HUES48 (cell line): ENCODE measurements at regions not wholly inside any gene's neighbourhood (a gene's known extent, or its start where the extent isn't known, plus 50 kb on each side); places are given as distances from the start of the nearest gene placed in this dataset.

Source experiments
- H3K27ac ChIP-seq: one replicate; pipeline ENCODE4 v1.7.0; 2013; ENCODE audit warnings: low read depth, low read length, inconsistent platforms
- H3K27me3 ChIP-seq: 2 replicates; pipeline ENCODE4 v1.6.1; 2013; ENCODE audit warnings: mild to moderate bottlenecking, low read length; ENCODE audit not compliant: control insufficient read depth, insufficient read depth
- H3K36me3 ChIP-seq: 2 replicates; pipeline ENCODE4 v1.6.1; 2013; ENCODE audit warnings: low read length; ENCODE audit not compliant: control insufficient read depth, insufficient read depth
- H3K4me1 ChIP-seq: 2 replicates; pipeline ENCODE4 v1.6.1; 2013; ENCODE audit warnings: mild to moderate bottlenecking, low read length; ENCODE audit not compliant: control insufficient read depth, insufficient read depth
- H3K4me3 ChIP-seq: 2 replicates; pipeline ENCODE4 v1.5.1; 2013; ENCODE audit warnings: mild to moderate bottlenecking, low read depth, low read length
- H3K9ac ChIP-seq: 2 replicates; pipeline ENCODE4 v1.6.1; 2013; ENCODE audit warnings: mild to moderate bottlenecking, low read depth, low read length, moderate library complexity
- H3K9me3 ChIP-seq: 2 replicates; pipeline ENCODE4 v1.6.1; 2013; ENCODE audit warnings: low read length; ENCODE audit not compliant: control insufficient read depth, insufficient read depth

GRCh38 chr12:118850244-118850825, 131.0 kb upstream of the SRRM4 start:
- H3K27me3 ChIP-seq: no peaks in the 10 kb centered on the region
- no peak overlapping the region for H3K9ac ChIP-seq
- H3K9me3 ChIP-seq: no peaks in the 10 kb centered on the region
- no peak overlapping the region for H3K27ac ChIP-seq
- H3K4me3 ChIP-seq: no peak overlapping the region
- peaks cover 4% of the 10 kb centered on the region; the same call in 1 of the 2 replicates for H3K4me1 ChIP-seq
- H3K36me3 ChIP-seq: no peaks in the 10 kb centered on the region

GRCh38 chr12:118851891-118852290, 129.4 kb upstream of the SRRM4 start:
- peaks cover 4% of the 10 kb centered on the region; the same call in 1 of the 2 replicates for H3K4me1 ChIP-seq
- H3K27me3 ChIP-seq: no peaks in the 10 kb centered on the region
- no peak overlapping the region for H3K4me3 ChIP-seq
- H3K27ac ChIP-seq: no peak overlapping the region
- no peak overlapping the region for H3K9ac ChIP-seq
- H3K9me3 ChIP-seq: no peaks in the 10 kb centered on the region
- H3K36me3 ChIP-seq: no peaks in the 10 kb centered on the region

GRCh38 chr12:118853634-118854033, 127.7 kb upstream of the SRRM4 start:
- no peak overlapping the region for H3K27ac ChIP-seq
- H3K4me1 ChIP-seq: peaks cover 4% of the 10 kb centered on the region; the same call in 1 of the 2 replicates
- H3K27me3 ChIP-seq: no peaks in the 10 kb centered on the region
- H3K4me3 ChIP-seq: no peak overlapping the region
- H3K36me3 ChIP-seq: no peaks in the 10 kb centered on the region
- H3K9me3 ChIP-seq: no peaks in the 10 kb centered on the region
- no peak overlapping the region for H3K9ac ChIP-seq

DNA sequence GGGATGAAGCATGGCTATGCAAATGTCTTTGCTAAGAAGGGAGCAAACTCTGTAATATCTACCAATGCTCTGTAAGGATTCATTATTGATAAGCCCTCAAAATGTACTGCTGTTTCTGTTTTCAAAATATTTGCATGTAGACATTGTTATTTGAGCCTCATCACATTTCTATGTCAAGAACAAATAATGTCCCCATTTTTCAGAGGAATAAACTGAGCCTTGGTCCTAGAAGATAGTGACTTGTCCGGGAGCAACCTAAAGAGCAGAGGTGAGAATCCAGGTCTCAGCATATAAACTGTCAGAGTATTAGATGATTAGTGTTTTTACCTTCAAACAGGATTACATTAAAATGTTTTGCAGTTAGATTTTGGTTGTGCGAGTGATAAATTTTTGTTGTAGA, 125.5 kb upstream of the SRRM4 start:
- Histone ChIP-seq H3K36me3 (no peaks in the 10 kb centered on the region), H3K9me3 (no peaks in the 10 kb centered on the region), H3K4me1 (peaks cover 4% of the 10 kb centered on the region; the same call in 1 of the 2 replicates), H3K27me3 (peaks cover 4% of the 10 kb centered on the region; the same call in 1 of the 2 replicates), H3K4me3 (no peak overlapping the region), H3K27ac (no peak overlapping the region), H3K9ac (no peak overlapping the region)

GRCh38 chr12:118866346-118866745, 115.0 kb upstream of the SRRM4 start:
- no peak overlapping the region for H3K4me3 ChIP-seq
- no peak overlapping the region for H3K9ac ChIP-seq
- H3K9me3 ChIP-seq: no peaks in the 10 kb centered on the region
- 0 out of 2 replicates have a peak, but pooled peaks cover 4% of the 10 kb centered on the region for H3K4me1 ChIP-seq
- no peaks in the 10 kb centered on the region for H3K36me3 ChIP-seq
- no peaks in the 10 kb centered on the region for H3K27me3 ChIP-seq
- H3K27ac ChIP-seq: no peak overlapping the region

DNA sequence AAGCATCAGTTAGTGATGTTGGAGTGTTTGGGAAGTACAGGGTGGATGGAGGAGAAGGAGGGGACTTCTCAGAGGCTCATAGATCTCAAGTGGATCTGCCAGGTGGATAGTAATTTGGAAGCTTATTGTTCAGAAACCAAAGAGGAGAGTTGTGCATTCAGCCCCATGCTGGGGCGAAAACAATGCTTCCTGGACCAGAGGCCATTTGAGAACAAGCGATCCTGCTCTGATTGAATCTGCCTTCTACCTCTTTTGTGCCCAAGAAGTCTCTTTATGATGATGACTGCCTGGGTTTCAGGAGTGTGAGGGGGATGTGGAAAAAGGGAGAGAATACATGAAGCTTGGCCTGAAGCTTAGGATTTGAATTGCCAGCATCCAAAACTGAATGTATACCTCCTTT, 110.8 kb upstream of the SRRM4 start:
- peaks cover 10% of the 10 kb centered on the region for H3K4me1 ChIP-seq
- H3K36me3 ChIP-seq: no peaks in the 10 kb centered on the region
- no peaks in the 10 kb centered on the region for H3K27me3 ChIP-seq
- H3K4me3 ChIP-seq: no peak overlapping the region
- no peak overlapping the region for H3K9ac ChIP-seq
- no peaks in the 10 kb centered on the region for H3K9me3 ChIP-seq
- no peak overlapping the region for H3K27ac ChIP-seq

GRCh38 chr12:118874698-118875548, 106.4 kb upstream of the SRRM4 start:
- H3K9ac ChIP-seq: no peak overlapping the region

DNA sequence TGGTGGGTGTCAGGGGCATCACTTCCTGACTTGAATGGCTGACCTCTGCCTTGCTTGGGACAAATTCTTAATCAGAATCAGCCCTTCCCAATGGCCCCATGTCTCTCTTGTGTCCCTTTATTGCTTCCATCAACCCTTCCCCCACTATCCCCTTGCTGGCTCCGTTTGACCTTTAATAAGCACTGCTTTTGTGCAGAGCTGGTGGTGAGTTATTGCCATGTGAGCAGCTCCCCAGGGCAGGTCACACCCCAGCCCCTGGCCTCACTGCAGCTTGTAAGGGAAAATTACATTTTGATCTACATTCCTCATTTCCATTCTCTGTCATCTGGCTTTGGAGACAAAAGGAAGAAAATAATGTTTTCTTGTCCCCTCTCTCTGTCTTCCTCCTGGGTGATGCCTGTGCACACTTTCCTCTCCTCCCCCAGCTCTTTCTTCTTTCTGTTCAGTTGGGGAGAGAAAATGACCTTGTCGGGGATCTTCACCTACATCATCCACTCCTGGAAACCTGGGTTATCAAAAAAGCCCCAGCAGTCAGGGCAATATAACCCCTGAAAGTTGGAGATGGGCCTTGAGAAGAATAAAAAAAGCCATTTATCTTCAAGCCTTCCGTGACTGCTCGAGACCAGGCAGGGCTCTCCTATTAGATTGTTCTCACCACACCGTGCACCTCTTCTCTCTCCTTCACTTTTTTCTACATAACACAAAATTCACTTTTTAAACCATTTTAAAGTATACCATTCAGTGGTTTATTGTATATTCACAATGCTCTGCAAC, 100.4 kb upstream of the SRRM4 start:
- Histone ChIP-seq H3K36me3 (no peaks in the 10 kb centered on the region), H3K9ac (no peak overlapping the region), H3K27me3 (no peaks in the 10 kb centered on the region), H3K9me3 (no peaks in the 10 kb centered on the region), H3K4me3 (no peak overlapping the region), H3K27ac (no peak overlapping the region), H3K4me1 (peaks cover 18% of the 10 kb centered on the region)

More at GRCh38 chr12:118874698-118875548, 106.4 kb upstream of the SRRM4 start:
- H3K9me3 ChIP-seq: no peaks in the 10 kb centered on the region
- H3K27ac ChIP-seq: no peak overlapping the region
- H3K27me3 ChIP-seq: no peaks in the 10 kb centered on the region
- H3K36me3 ChIP-seq: no peaks in the 10 kb centered on the region
- H3K4me1 ChIP-seq: peaks cover 25% of the 10 kb centered on the region
- H3K4me3 ChIP-seq: peak overlapping the region; percentile 38

- Histone ChIP-seq H3K27me3 (no peaks in the 10 kb centered on the region), H3K27ac (no peak overlapping the region), H3K9ac (no peak overlapping the region), H3K4me1 (peaks cover 6% of the 10 kb centered on the region; the same call in 1 of the 2 replicates), H3K36me3 (no peaks in the 10 kb centered on the region), H3K9me3 (no peaks in the 10 kb centered on the region), H3K4me3 (no peak overlapping the region)
Observed at GRCh38 chr12:118884226-118884625, 97.1 kb upstream of the SRRM4 start.

DNA sequence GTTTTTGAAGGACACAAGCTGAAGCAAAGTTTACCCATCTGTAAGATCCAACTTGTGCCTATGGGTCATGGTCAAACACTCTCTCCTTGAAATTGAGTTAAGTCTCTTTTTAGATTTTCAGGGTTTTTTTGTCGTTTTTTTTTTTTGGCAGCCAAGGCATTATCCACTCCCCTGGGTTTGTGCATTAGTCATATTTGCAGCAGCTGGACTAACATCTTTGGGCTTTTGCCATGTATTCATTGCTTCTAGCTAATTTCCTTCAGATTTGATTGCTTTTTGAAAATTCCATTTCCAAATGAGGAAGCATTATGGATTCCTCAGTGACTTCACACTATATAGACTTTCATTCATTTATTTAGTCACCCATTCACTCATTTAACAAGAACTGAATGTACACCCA, 80.3 kb upstream of the SRRM4 start:
- Histone ChIP-seq H3K9ac (no peak overlapping the region), H3K27ac (no peak overlapping the region), H3K4me1 (no peaks in the 10 kb centered on the region), H3K36me3 (no peaks in the 10 kb centered on the region), H3K4me3 (no peak overlapping the region), H3K27me3 (peaks cover 8% of the 10 kb centered on the region; the same call in 1 of the 2 replicates), H3K9me3 (no peaks in the 10 kb centered on the region)
